HL-60 (cell line): ENCODE measurements at regions not wholly inside any gene's neighbourhood (a gene's known extent, or its start where the extent isn't known, plus 50 kb on each side); places are given as distances from the start of the nearest gene placed in this dataset.

Experiments used
- DNase-seq, 2 experiments: peaks; one replicate each; pipeline ENCODE4 v3.0.0-alpha.2; 2010 to 2020; ENCODE audit warnings: low read depth in 1 of 2, low spot score in 1 of 2
- H3K27ac ChIP-seq: fragments of 250-450 bp; sonication (Bioruptor Pico); replicated peaks from 2 replicates; pipeline ENCODE4 v1.5.1; 2020; ENCODE audit warnings: mild to moderate bottlenecking, moderate library complexity
- H3K27me3 ChIP-seq: fragments of 250-450 bp; sonication (Bioruptor Pico); 2 replicates; pipeline ENCODE4 v1.5.1; 2021; ENCODE audit warnings: mild to moderate bottlenecking, moderate library complexity; ENCODE audit not compliant: insufficient read depth, poor library complexity, severe bottlenecking
- H3K4me3 ChIP-seq: replicated peaks from 2 replicates; pipeline ENCODE4 v1.5.1; 2011; ENCODE audit warnings: mild to moderate bottlenecking, control low read depth, low read length; ENCODE audit not compliant: insufficient read depth
- CTCF ChIP-seq: IDR thresholded peaks from one replicate; pipeline ENCODE4 v1.5.1; 2011; ENCODE audit warnings: low read length, control low read depth, inconsistent platforms; ENCODE audit not compliant: insufficient read depth
- GABPA ChIP-seq: IDR thresholded peaks from 2 replicates; pipeline ENCODE4 v1.6.1; 2012; ENCODE audit warnings: low read depth
- POLR2AphosphoS5 ChIP-seq: IDR thresholded peaks from 2 replicates; pipeline ENCODE4 v1.6.1; 2012; ENCODE audit warnings: low read depth
- REST ChIP-seq: IDR thresholded peaks from 2 replicates; pipeline ENCODE4 v1.6.1; 2012; ENCODE audit warnings: low read depth; ENCODE audit not compliant: insufficient replicate concordance
- SPI1 ChIP-seq: IDR thresholded peaks from 2 replicates; pipeline ENCODE4 v1.6.1; 2012; ENCODE audit warnings: low read depth, mild to moderate bottlenecking, borderline replicate concordance

GRCh38 chr11:134585666-134586610 lies 173.9 kb upstream of the B3GAT1 start:
- H3K4me3 ChIP-seq, result no peak overlapping the region
- H3K27me3 ChIP-seq, result no peaks in the 10 kb centered on the region
- TF ChIP-seq SPI1, result no peak
- TF ChIP-seq GABPA, result no peak
- TF ChIP-seq CTCF, result no peak
- no peak for TF ChIP-seq REST
- TF ChIP-seq POLR2AphosphoS5, result no peak
- no peak overlapping the region for H3K27ac ChIP-seq
- DNase-seq, result no peak

GRCh38 chr11:134584706-134585445 lies 172.8 kb upstream of the B3GAT1 start:
- peak in 1 of 2 experiments; percentile 5 for DNase-seq
- Histone ChIP-seq H3K4me3 (no peak overlapping the region), H3K27me3 (no peaks in the 10 kb centered on the region), H3K27ac (no peak overlapping the region)
- TF ChIP-seq REST, result no peak
- TF ChIP-seq CTCF, result no peak
- TF ChIP-seq SPI1, result no peak
- no peak for TF ChIP-seq GABPA
- TF ChIP-seq POLR2AphosphoS5, result no peak

- no peak for DNase-seq
- H3K27me3 ChIP-seq, result no peaks in the 10 kb centered on the region
- H3K27ac ChIP-seq, result no peak overlapping the region
- no peak overlapping the region for H3K4me3 ChIP-seq
- TF ChIP-seq CTCF (no peak), REST (no peak), POLR2AphosphoS5 (no peak), GABPA (no peak), SPI1 (no peak)
These were observed 172.0 kb upstream of the B3GAT1 start for GRCh38 chr11:134584001-134584561.
